SJSA1 (cell line): ENCODE measurements at regions not wholly inside any gene's neighbourhood (a gene's known extent, or its start where the extent isn't known, plus 50 kb on each side); places are given as distances from the start of the nearest gene placed in this dataset.

Source experiments
- DNase-seq, 2 experiments: peaks; one replicate each; pipeline ENCODE4 v3.0.0-alpha.2; 2015 to 2020; ENCODE audit warnings: low spot score in 2 of 2, low read depth in 1 of 2
- H3K27ac ChIP-seq: fragments of 250-450 bp; sonication (Bioruptor Pico); 2 replicates; pipeline ENCODE4 v1.5.1; 2020; ENCODE audit warnings: mild to moderate bottlenecking, moderate library complexity
- H3K27me3 ChIP-seq: fragments of 250-450 bp; sonication (Bioruptor Pico); replicated peaks from 2 replicates; pipeline ENCODE4 v1.5.1; 2020; ENCODE audit warnings: mild to moderate bottlenecking, moderate library complexity
- H3K36me3 ChIP-seq: fragments of 250-450 bp; sonication (Bioruptor Pico); 2 replicates; pipeline ENCODE4 v1.5.1; 2020; ENCODE audit warnings: mild to moderate bottlenecking
- H3K4me1 ChIP-seq: fragments of 250-450 bp; sonication (Bioruptor Pico); replicated peaks from 2 replicates; pipeline ENCODE4 v1.6.1; 2021; ENCODE audit warnings: mild to moderate bottlenecking
- H3K4me3 ChIP-seq: fragments of 250-450 bp; sonication (Bioruptor Pico); 2 replicates; pipeline ENCODE4 v1.5.1; 2020; ENCODE audit warnings: mild to moderate bottlenecking
- H3K9me3 ChIP-seq: fragments of 250-450 bp; sonication (Bioruptor Pico); replicated peaks from 2 replicates; pipeline ENCODE4 v1.5.1; 2020; ENCODE audit warnings: mild to moderate bottlenecking

- no peak overlapping the region for H3K27ac ChIP-seq
- H3K4me3 ChIP-seq: no peak overlapping the region
- no peaks in the 10 kb centered on the region for H3K36me3 ChIP-seq
- H3K4me1 ChIP-seq: peaks cover 4% of the 10 kb centered on the region; the same call in 1 of the 2 replicates
- no peaks in the 10 kb centered on the region for H3K27me3 ChIP-seq
- H3K9me3 ChIP-seq: no peaks in the 10 kb centered on the region
- DNase-seq: no peak
Measured at GRCh38 chrX:22366906-22367305, 94.2 kb downstream of the CBLL2 start.

- Histone ChIP-seq H3K4me3 (no peak overlapping the region), H3K27ac (no peak overlapping the region), H3K9me3 (no peaks in the 10 kb centered on the region), H3K36me3 (no peaks in the 10 kb centered on the region), H3K27me3 (no peaks in the 10 kb centered on the region), H3K4me1 (no peaks in the 10 kb centered on the region; the same call in 1 of the 2 replicates)
- no peak for DNase-seq
Measured at GRCh38 chrX:22373094-22373493, 100.4 kb downstream of the CBLL2 start.

- Histone ChIP-seq H3K4me1 (no peaks in the 10 kb centered on the region; the same call in 1 of the 2 replicates), H3K9me3 (no peaks in the 10 kb centered on the region), H3K27me3 (no peaks in the 10 kb centered on the region), H3K36me3 (no peaks in the 10 kb centered on the region), H3K4me3 (no peak overlapping the region), H3K27ac (no peak overlapping the region)
- DNase-seq: no peak
Measured at GRCh38 chrX:22373766-22374165, 101.1 kb downstream of the CBLL2 start.

GRCh38 chrX:22376369-22376768 is 103.7 kb downstream of the CBLL2 start:
- Histone ChIP-seq H3K4me3 (no peak overlapping the region), H3K27me3 (no peaks in the 10 kb centered on the region), H3K9me3 (no peaks in the 10 kb centered on the region), H3K36me3 (no peaks in the 10 kb centered on the region), H3K4me1 (no peaks in the 10 kb centered on the region; the same call in 1 of the 2 replicates), H3K27ac (no peak overlapping the region)
- no peak for DNase-seq

GRCh38 chrX:22378296-22378695 is 105.6 kb downstream of the CBLL2 start:
- Histone ChIP-seq H3K9me3 (no peaks in the 10 kb centered on the region), H3K27ac (no peak overlapping the region)
- no peak for DNase-seq

GRCh38 chrX:22383988-22384387 is 111.3 kb downstream of the CBLL2 start:
- Histone ChIP-seq H3K4me1 (peaks cover 4% of the 10 kb centered on the region), H3K4me3 (no peak overlapping the region), H3K9me3 (no peaks in the 10 kb centered on the region), H3K27ac (no peak overlapping the region), H3K36me3 (no peaks in the 10 kb centered on the region), H3K27me3 (no peaks in the 10 kb centered on the region)
- DNase-seq: no peak

More at GRCh38 chrX:22378296-22378695, 105.6 kb downstream of the CBLL2 start:
- no peaks in the 10 kb centered on the region for H3K27me3 ChIP-seq
- H3K4me1 ChIP-seq: no peaks in the 10 kb centered on the region; the same call in 1 of the 2 replicates
- H3K36me3 ChIP-seq: no peaks in the 10 kb centered on the region
- H3K4me3 ChIP-seq: no peak overlapping the region

GRCh38 chrX:22389556-22390179 is 117.0 kb downstream of the CBLL2 start:
- Histone ChIP-seq H3K4me1 (peaks cover 18% of the 10 kb centered on the region), H3K27ac (peak overlapping the region; percentile 75), H3K4me3 (no peak overlapping the region), H3K27me3 (no peaks in the 10 kb centered on the region), H3K9me3 (no peaks in the 10 kb centered on the region), H3K36me3 (no peaks in the 10 kb centered on the region)
- peak in 1 of 2 experiments; percentile 73 for DNase-seq

- Histone ChIP-seq H3K4me3 (no peak overlapping the region), H3K27ac (no peak overlapping the region), H3K4me1 (peaks cover 18% of the 10 kb centered on the region), H3K27me3 (no peaks in the 10 kb centered on the region), H3K9me3 (no peaks in the 10 kb centered on the region), H3K36me3 (no peaks in the 10 kb centered on the region)
- DNase-seq: no peak
Measured at GRCh38 chrX:22392133-22392948, 119.6 kb downstream of the CBLL2 start.

GRCh38 chrX:22395372-22395771 is 122.7 kb downstream of the CBLL2 start:
- H3K4me1 ChIP-seq: peaks cover under 1% of the 10 kb centered on the region; the same call in 1 of the 2 replicates
- no peak overlapping the region for H3K27ac ChIP-seq
- no peak overlapping the region for H3K4me3 ChIP-seq
- H3K36me3 ChIP-seq: no peaks in the 10 kb centered on the region
- no peak for DNase-seq
- H3K27me3 ChIP-seq: no peaks in the 10 kb centered on the region
- no peaks in the 10 kb centered on the region for H3K9me3 ChIP-seq

- no peak for DNase-seq
- Histone ChIP-seq H3K27me3 (no peaks in the 10 kb centered on the region), H3K27ac (no peak overlapping the region), H3K4me3 (no peak overlapping the region), H3K4me1 (no peaks in the 10 kb centered on the region), H3K36me3 (no peaks in the 10 kb centered on the region), H3K9me3 (no peaks in the 10 kb centered on the region)
Measured at GRCh38 chrX:22396408-22396807, 123.7 kb downstream of the CBLL2 start.

- Histone ChIP-seq H3K4me1 (no peaks in the 10 kb centered on the region), H3K4me3 (no peak overlapping the region), H3K27ac (no peak overlapping the region), H3K36me3 (no peaks in the 10 kb centered on the region), H3K27me3 (no peaks in the 10 kb centered on the region), H3K9me3 (no peaks in the 10 kb centered on the region)
- DNase-seq: no peak
Measured at GRCh38 chrX:22397566-22397965, 124.9 kb downstream of the CBLL2 start.

- Histone ChIP-seq H3K4me3 (no peak overlapping the region), H3K27ac (no peak overlapping the region), H3K36me3 (no peaks in the 10 kb centered on the region), H3K4me1 (no peaks in the 10 kb centered on the region), H3K9me3 (no peaks in the 10 kb centered on the region), H3K27me3 (no peaks in the 10 kb centered on the region)
- no peak for DNase-seq
Measured at GRCh38 chrX:22399437-22400192, 126.9 kb downstream of the CBLL2 start.

- H3K36me3 ChIP-seq: no peaks in the 10 kb centered on the region
- H3K9me3 ChIP-seq: no peaks in the 10 kb centered on the region
- no peaks in the 10 kb centered on the region for H3K4me1 ChIP-seq
- DNase-seq: no peak
- no peak overlapping the region for H3K27ac ChIP-seq
- H3K27me3 ChIP-seq: no peaks in the 10 kb centered on the region
- no peak overlapping the region for H3K4me3 ChIP-seq
Measured at GRCh38 chrX:22404297-22404696, 131.6 kb downstream of the CBLL2 start.
